Endothelial cell of umbilical vein (primary cell): ENCODE measurements at regions not wholly inside any gene's neighbourhood (a gene's known extent, or its start where the extent isn't known, plus 50 kb on each side); places are given as distances from the start of the nearest gene placed in this dataset.

Experiments used
- BruUV-seq: library from RNA; stranded (reverse); fragments of 400-500 nt; replicated peaks from 2 replicates; lab custom pipeline; 2021; lab: Mats Ljungman, UMichigan
- CTCF ChIA-PET: fragments of 300-600, 350-600 bp; sonication (Branson Sonifier 250); formaldehyde crosslinking; loops from one replicate; lab custom pipeline; 2021; ENCODE audit warnings: antibody characterized with exemption, inconsistent platforms; lab: Charles Lee
- POLR2A ChIA-PET: fragments of 300-600, 350-600 bp; sonication (Branson Sonifier 250); formaldehyde crosslinking; loops from one replicate; lab custom pipeline; 2021; ENCODE audit warnings: antibody characterized with exemption, inconsistent platforms; lab: Charles Lee
- DNase-seq: peaks from one replicate; pipeline ENCODE4 v3.0.0-alpha.2; 2011; ENCODE audit warnings: low read depth, low spot score
- FAIRE-seq: peaks from 2 replicates; lab custom pipeline; 2011; peaks lifted over from hg19 to GRCh38; lab: Jason Lieb, UNC
- H2AFZ ChIP-seq: 2 replicates; pipeline ENCODE4 v1.6.0; 2012; ENCODE audit warnings: low read depth, low read length, control low read depth, inconsistent platforms
- H3K27ac ChIP-seq: 2 replicates; pipeline ENCODE4 v1.5.1; 2011; ENCODE audit warnings: low read depth, mild to moderate bottlenecking, control low read depth, low read length, moderate library complexity; ENCODE audit not compliant: insufficient read depth
- H3K27me3 ChIP-seq, 2 experiments: 2 replicates each; pipeline versions ENCODE4 v1.6.0 to v1.6.1; 2011; ENCODE audit warnings: low read length in 2 of 2, mixed read lengths in 1 of 2; ENCODE audit not compliant: control insufficient read depth in 2 of 2, insufficient read depth in 2 of 2
- H3K36me3 ChIP-seq, 2 experiments: 2 replicates in 1 of 2; 3 replicates in 1 of 2; pipeline ENCODE4 v1.5.1; 2011; ENCODE audit warnings: low read length in 2 of 2, mild to moderate bottlenecking in 1 of 2, moderate library complexity in 1 of 2; ENCODE audit not compliant: control insufficient read depth in 2 of 2, insufficient read depth in 2 of 2; ENCODE audit errors: extremely low read depth in 1 of 2
- H3K4me1 ChIP-seq: 3 replicates; pipeline ENCODE4 v1.5.1; 2011; ENCODE audit warnings: mild to moderate bottlenecking, low read length; ENCODE audit not compliant: control insufficient read depth, insufficient read depth; ENCODE audit errors: extremely low read depth
- H3K4me2 ChIP-seq: 2 replicates; pipeline ENCODE4 v1.6.1; 2011; ENCODE audit warnings: low read length, control low read depth, mixed read lengths; ENCODE audit not compliant: insufficient read depth
- H3K4me3 ChIP-seq, 3 experiments: fragments of 200-600 bp in 1 of 3; sonication (generic), shearing (Covaris generic) in 1 of 3; replicated peaks in 1 of 3; 2 replicates each; pipeline ENCODE4 v1.5.1; 2011 to 2016; ENCODE audit warnings: control low read depth in 3 of 3, low read length in 3 of 3, mild to moderate bottlenecking in 2 of 3, inconsistent platforms in 1 of 3, low read depth in 1 of 3, moderate library complexity in 1 of 3; ENCODE audit not compliant: insufficient read depth in 1 of 3
- H3K79me2 ChIP-seq: 2 replicates; pipeline ENCODE4 v1.6.0; 2012; ENCODE audit warnings: low read length, inconsistent platforms; ENCODE audit not compliant: control insufficient read depth, insufficient read depth
- H3K9ac ChIP-seq: replicated peaks from 2 replicates; pipeline ENCODE3; 2011; ENCODE audit warnings: low read length, control low read depth; ENCODE audit not compliant: insufficient read depth; ENCODE audit errors: extremely low read depth
- H3K9me1 ChIP-seq: replicated peaks from 3 replicates; pipeline ENCODE4 v1.6.0; 2011; ENCODE audit warnings: mild to moderate bottlenecking, low read length; ENCODE audit not compliant: control insufficient read depth, insufficient read depth; ENCODE audit errors: extremely low read depth
- H3K9me3 ChIP-seq: replicated peaks from 2 replicates; pipeline ENCODE4 v1.5.1; 2012; ENCODE audit warnings: low read length, inconsistent platforms; ENCODE audit not compliant: control insufficient read depth, insufficient read depth
- H4K20me1 ChIP-seq: replicated peaks from 2 replicates; pipeline ENCODE3; 2011; ENCODE audit warnings: mild to moderate bottlenecking, low read length; ENCODE audit not compliant: control insufficient read depth, insufficient read depth; ENCODE audit errors: extremely low read depth
- EZH2 ChIP-seq: IDR thresholded peaks from 2 replicates; pipeline ENCODE4 v1.6.1; 2012; ENCODE audit warnings: borderline replicate concordance, low read depth, mild to moderate bottlenecking, moderate library complexity, low read length, inconsistent platforms; ENCODE audit not compliant: severe bottlenecking
- FOS ChIP-seq: IDR thresholded peaks from 2 replicates; pipeline ENCODE4 v1.6.1; 2011; ENCODE audit warnings: mild to moderate bottlenecking, low read length, moderate library complexity, borderline replicate concordance; ENCODE audit not compliant: insufficient read depth
- GATA2 ChIP-seq: IDR thresholded peaks from 2 replicates; pipeline ENCODE4 v1.7.0; 2011; ENCODE audit warnings: low read depth, mild to moderate bottlenecking, moderate library complexity, mixed read lengths, low read length; ENCODE audit not compliant: insufficient read length, insufficient read depth
- JUN ChIP-seq: IDR thresholded peaks from 2 replicates; pipeline ENCODE4 v1.6.1; 2011; ENCODE audit warnings: borderline replicate concordance, low read depth; ENCODE audit not compliant: insufficient read length, insufficient read depth
- MYC ChIP-seq: IDR thresholded peaks from one replicate; pipeline ENCODE4 v1.6.1; 2011; ENCODE audit warnings: mild to moderate bottlenecking, low read depth, low read length
- POLR2A ChIP-seq: IDR thresholded peaks from 2 replicates; pipeline ENCODE4 v1.6.1; 2012; ENCODE audit warnings: low read depth, mild to moderate bottlenecking, control low read depth, low read length
- POLR2AphosphoS5 ChIP-seq: IDR thresholded peaks from 2 replicates; pipeline ENCODE4 v1.6.1; 2012; ENCODE audit warnings: low read depth, mild to moderate bottlenecking, control low read depth, low read length, moderate library complexity; ENCODE audit not compliant: insufficient read depth
- dilution Hi-C: fragments of 300-500 bp; cut with MboI; formaldehyde crosslinking; loops from one replicate; pipeline ENCODE4 v1.15.0; 2019; ENCODE audit warnings: low sequenced_read_pairs; ENCODE audit not compliant: extremely low pct_ligation_motif_present
- intact Hi-C: fragments of 100-400 bp; cut with micrococcal nuclease; formaldehyde crosslinking; loops from one replicate; pipeline ENCODE4 v1.10.0; 2022
- TF ChIP-seq, protein P1 (sequence below): IDR thresholded peaks from 2 replicates; pipeline ENCODE4 v1.6.1; 2011; ENCODE audit not compliant: insufficient read depth, insufficient read length
- TF ChIP-seq, protein P2 (sequence below), 2 donors: IDR thresholded peaks; 1 replicate in 1 of 2; 2 replicates in 1 of 2; pipeline ENCODE4 v1.5.1; 2011; ENCODE audit warnings: low read length in 2 of 2, mild to moderate bottlenecking in 2 of 2, moderate library complexity in 2 of 2, control low read depth in 1 of 2, inconsistent platforms in 1 of 2, low read depth in 1 of 2; ENCODE audit not compliant: insufficient read depth in 1 of 2; ENCODE audit errors: extremely low read depth in 1 of 2

DNA sequence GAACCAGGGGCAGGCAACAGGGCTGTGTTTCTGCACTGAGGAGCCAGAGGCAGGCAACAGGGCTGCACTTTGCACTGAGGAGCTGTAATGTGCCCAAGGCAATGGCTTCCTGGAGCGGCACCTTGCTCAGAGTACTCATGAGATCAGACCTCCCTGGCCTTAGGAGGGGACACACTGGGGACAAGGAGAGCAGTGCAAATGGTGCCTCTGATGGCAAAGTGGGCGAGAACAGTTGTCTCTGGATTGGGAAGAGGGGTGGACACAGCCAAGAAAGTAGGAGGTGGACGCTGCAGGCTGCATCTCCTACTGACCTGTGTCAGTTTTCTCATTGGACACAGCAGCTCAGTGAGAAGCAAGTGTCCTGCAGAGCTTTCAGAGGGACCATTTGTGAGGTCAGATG is 1443.3 kb downstream of the TBC1D22A start:
- POLR2A ChIA-PET = no interaction called here
- intact Hi-C loops = no loop called here
- BruUV-seq = no TSS peak

DNA sequence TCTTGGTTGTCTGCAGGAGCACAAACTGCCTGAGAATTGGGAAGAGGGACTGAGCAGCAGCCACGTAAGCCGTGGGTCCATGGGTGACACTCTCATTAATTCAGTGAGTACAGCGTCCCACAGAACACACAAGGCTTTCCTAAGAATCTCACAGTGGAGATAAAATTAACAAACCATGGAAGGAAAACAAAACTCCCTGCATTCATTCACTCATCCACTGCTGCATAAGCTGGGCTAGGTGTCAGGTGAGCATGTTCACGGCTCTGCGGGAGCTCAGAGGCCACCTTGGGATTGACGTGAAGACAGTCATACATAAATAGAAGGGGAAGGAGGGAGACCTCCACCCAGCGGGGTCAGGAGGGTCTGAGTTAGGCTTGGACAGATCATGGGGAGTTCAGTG is 1442.7 kb downstream of the TBC1D22A start:
- dilution Hi-C loops (no loop called here), intact Hi-C loops (no loop called here)
- Histone ChIP-seq H3K9me3 (peaks cover 2% of the 10 kb centered on the region), H2AFZ (no peak overlapping the region), H3K4me1 (no peaks in the 10 kb centered on the region), H3K9ac (no peak overlapping the region), H3K79me2 (no peaks in the 10 kb centered on the region), H3K36me3 (no peaks in the 10 kb centered on the region), H3K4me2 (no peak overlapping the region), H4K20me1 (no peaks in the 10 kb centered on the region), H3K4me3 (no peak overlapping the region), H3K9me1 (no peaks in the 10 kb centered on the region), H3K27ac (no peak overlapping the region), H3K27me3 (no peaks in the 10 kb centered on the region)
- ChIA-PET CTCF (no interaction called here), POLR2A (no interaction called here)
- DNase-seq (no peak), FAIRE-seq (no peak)
- no TSS peak for BruUV-seq
- no peak for TF ChIP-seq POLR2AphosphoS5
- TF ChIP-seq POLR2A = no peak
- no peak for TF ChIP-seq EZH2
- no peak for TF ChIP-seq FOS

More for the DNA sequence above, 1443.3 kb downstream of the TBC1D22A start:
- H3K4me3 ChIP-seq = no peak overlapping the region
- H3K9me3 ChIP-seq = peaks cover 2% of the 10 kb centered on the region
- TF ChIP-seq JUN = no peak
- no peak for TF ChIP-seq FOS
- TF ChIP-seq, protein P1, sequence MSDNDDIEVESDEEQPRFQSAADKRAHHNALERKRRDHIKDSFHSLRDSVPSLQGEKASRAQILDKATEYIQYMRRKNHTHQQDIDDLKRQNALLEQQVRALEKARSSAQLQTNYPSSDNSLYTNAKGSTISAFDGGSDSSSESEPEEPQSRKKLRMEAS = no peak
- TF ChIP-seq GATA2 = no peak
- TF ChIP-seq, protein P2, sequence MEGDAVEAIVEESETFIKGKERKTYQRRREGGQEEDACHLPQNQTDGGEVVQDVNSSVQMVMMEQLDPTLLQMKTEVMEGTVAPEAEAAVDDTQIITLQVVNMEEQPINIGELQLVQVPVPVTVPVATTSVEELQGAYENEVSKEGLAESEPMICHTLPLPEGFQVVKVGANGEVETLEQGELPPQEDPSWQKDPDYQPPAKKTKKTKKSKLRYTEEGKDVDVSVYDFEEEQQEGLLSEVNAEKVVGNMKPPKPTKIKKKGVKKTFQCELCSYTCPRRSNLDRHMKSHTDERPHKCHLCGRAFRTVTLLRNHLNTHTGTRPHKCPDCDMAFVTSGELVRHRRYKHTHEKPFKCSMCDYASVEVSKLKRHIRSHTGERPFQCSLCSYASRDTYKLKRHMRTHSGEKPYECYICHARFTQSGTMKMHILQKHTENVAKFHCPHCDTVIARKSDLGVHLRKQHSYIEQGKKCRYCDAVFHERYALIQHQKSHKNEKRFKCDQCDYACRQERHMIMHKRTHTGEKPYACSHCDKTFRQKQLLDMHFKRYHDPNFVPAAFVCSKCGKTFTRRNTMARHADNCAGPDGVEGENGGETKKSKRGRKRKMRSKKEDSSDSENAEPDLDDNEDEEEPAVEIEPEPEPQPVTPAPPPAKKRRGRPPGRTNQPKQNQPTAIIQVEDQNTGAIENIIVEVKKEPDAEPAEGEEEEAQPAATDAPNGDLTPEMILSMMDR (IDR thresholded peaks at IDR 0.05; ENCODE audit: extremely low read depth in 1 of 2, insufficient read depth in 1 of 2, low read depth in 1 of 2, low read length in 2 of 2) = no peak
- TF ChIP-seq POLR2AphosphoS5 = no peak
- no peak for TF ChIP-seq MYC
- H3K36me3 ChIP-seq = no peaks in the 10 kb centered on the region
- dilution Hi-C loops = no loop called here
- no peaks in the 10 kb centered on the region for H4K20me1 ChIP-seq
- H3K27me3 ChIP-seq = no peaks in the 10 kb centered on the region
- no peak overlapping the region for H3K9ac ChIP-seq
- CTCF ChIA-PET = no interaction called here
- H3K4me2 ChIP-seq = no peak overlapping the region
- FAIRE-seq (no peak), DNase-seq (no peak)
- H2AFZ ChIP-seq = no peak overlapping the region
- H3K79me2 ChIP-seq = no peaks in the 10 kb centered on the region
- no peaks in the 10 kb centered on the region for H3K9me1 ChIP-seq
- no peak overlapping the region for H3K27ac ChIP-seq
- H3K4me1 ChIP-seq = no peaks in the 10 kb centered on the region
